WTC11 (cell line): ENCODE measurements at regions not wholly inside any gene's neighbourhood (a gene's known extent, or its start where the extent isn't known, plus 50 kb on each side); places are given as distances from the start of the nearest gene placed in this dataset.

Experiments used
- CTCF ChIP-seq: fragments of 200-600 bp; IDR thresholded peaks from 2 replicates; pipeline ENCODE4 v1.8.0; 2022; ENCODE audit warnings: antibody characterized with exemption
- MAX ChIP-seq: sonication (generic); formaldehyde crosslinking; IDR thresholded peaks from 2 replicates; pipeline ENCODE4 v1.8.0; 2022; ENCODE audit warnings: mild to moderate bottlenecking, missing genetic modification reagents
- SP1 ChIP-seq: sonication (generic); formaldehyde crosslinking; conservative IDR thresholded peaks from 2 replicates; pipeline ENCODE4 v1.8.1; 2022; ENCODE audit warnings: missing genetic modification reagents

GRCh38 chr4:36494747-36495146, 213.3 kb downstream of the DTHD1 start:
- TF ChIP-seq CTCF (no peak), MAX (CRISPR knock-in tag) (no peak), SP1 (CRISPR knock-in tag) (no peak)
